Neural crest cell (in vitro differentiated cells): ENCODE measurements at regions not wholly inside any gene's neighbourhood (a gene's known extent, or its start where the extent isn't known, plus 50 kb on each side); places are given as distances from the start of the nearest gene placed in this dataset.

Experiments
- DNase-seq: peaks from one replicate; pipeline ENCODE4 v3.0.0; 2021; ENCODE audit warnings: low read depth, mixed read lengths, low spot score
- H3K27ac Mint-ChIP-seq: one replicate; pipeline ENCODE4 v1.8.0; 2021; ENCODE audit warnings: mild to moderate bottlenecking, mixed read lengths; ENCODE audit not compliant: unreplicated experiment
- H3K27me3 Mint-ChIP-seq: 2 replicates; pipeline ENCODE4 v1.8.0; 2021; ENCODE audit warnings: low read depth, mild to moderate bottlenecking, mixed read lengths
- H3K36me3 Mint-ChIP-seq: 2 replicates; pipeline ENCODE4 v1.8.0; 2021; ENCODE audit warnings: low read depth, mild to moderate bottlenecking, mixed read lengths
- H3K4me1 Mint-ChIP-seq: 2 replicates; pipeline ENCODE4 v1.8.0; 2021; ENCODE audit warnings: mixed read lengths
- H3K4me3 Mint-ChIP-seq: one replicate; pipeline ENCODE4 v1.8.0; 2021; ENCODE audit warnings: mild to moderate bottlenecking, mixed read lengths
- H3K9me3 Mint-ChIP-seq: 2 replicates; pipeline ENCODE4 v1.8.0; 2021; ENCODE audit warnings: mixed read lengths
- CTCF ChIP-seq: fragments of 200-600 bp; sonication (generic); conservative IDR thresholded peaks from 2 replicates; pipeline ENCODE4 v1.5.0; 2021; ENCODE audit warnings: antibody characterized with exemption, mild to moderate bottlenecking

DNA sequence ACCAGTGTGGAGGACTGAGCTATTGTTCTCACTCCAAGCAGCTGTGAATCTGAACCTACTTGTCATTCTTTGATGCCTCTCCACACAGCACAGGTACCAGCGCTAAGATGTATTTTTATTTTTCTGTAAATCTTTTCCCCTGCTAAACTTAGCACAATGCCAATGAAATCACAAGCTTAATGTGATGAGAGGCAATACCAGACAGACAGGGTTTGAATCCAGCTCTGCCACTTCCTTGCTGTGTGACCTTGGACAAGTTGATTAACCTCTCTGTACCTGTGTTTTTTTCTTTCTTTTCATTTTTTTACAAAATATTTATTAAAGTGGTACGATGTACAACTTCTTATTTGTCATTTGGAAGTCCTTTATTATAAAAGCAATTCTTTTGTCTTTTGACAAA, 757.6 kb downstream of the MED13L start:
- H3K36me3 Mint-ChIP-seq = no peaks in the 10 kb centered on the region
- H3K9me3 Mint-ChIP-seq = no peaks in the 10 kb centered on the region
- H3K4me1 Mint-ChIP-seq = no peaks in the 10 kb centered on the region
- no peak for DNase-seq
- peaks cover 3% of the 10 kb centered on the region for H3K27me3 Mint-ChIP-seq
- no peak overlapping the region for H3K4me3 Mint-ChIP-seq
- TF ChIP-seq CTCF = no peak
- no peak overlapping the region for H3K27ac Mint-ChIP-seq

DNA sequence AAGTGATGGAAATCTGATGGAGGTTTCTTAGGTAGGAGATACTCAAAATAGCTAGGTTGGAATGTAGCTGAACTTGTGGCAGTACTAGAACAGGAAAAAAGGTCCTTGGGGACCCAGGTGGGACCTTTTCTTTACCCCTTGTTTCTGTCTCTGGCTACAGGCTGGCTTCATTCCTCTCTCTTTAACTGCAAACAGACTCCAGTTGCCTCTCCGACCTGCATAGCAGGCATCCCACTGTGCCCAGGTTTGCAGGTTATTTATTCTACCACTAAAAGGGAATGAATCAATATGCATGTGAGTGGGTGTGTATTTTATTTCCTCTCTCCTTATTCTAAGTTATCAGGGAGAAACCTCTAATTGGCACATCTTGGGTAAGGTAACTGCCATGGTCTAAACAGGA, 758.1 kb downstream of the MED13L start:
- Mint-ChIP-seq H3K9me3 (peaks cover 3% of the 10 kb centered on the region), H3K4me1 (no peaks in the 10 kb centered on the region), H3K36me3 (peaks cover 3% of the 10 kb centered on the region), H3K27me3 (peaks cover 7% of the 10 kb centered on the region), H3K27ac (no peak overlapping the region), H3K4me3 (no peak overlapping the region)
- TF ChIP-seq CTCF = no peak
- DNase-seq = no peak

DNA sequence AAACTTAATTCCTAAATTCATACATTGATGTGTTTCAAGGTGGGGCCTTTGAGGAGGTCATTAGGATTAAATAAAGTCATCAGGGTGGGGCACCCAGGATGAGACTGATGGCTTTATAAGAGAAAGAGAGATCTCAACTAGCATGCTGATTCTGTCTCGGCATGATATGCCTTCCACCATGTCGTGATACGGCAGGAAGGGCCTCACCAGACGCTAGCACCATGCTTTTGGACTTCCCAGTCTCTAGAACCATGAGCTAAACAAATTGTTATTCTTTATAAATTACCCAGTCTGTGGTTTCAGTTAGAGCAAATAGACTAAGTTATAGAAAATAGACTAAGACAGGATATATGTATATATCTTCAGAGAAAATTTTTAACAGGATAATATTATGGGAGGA, 759.6 kb downstream of the MED13L start:
- Mint-ChIP-seq H3K27me3 (peaks cover 13% of the 10 kb centered on the region), H3K4me1 (no peaks in the 10 kb centered on the region), H3K36me3 (peaks cover 7% of the 10 kb centered on the region), H3K9me3 (peaks cover 7% of the 10 kb centered on the region), H3K4me3 (no peak overlapping the region), H3K27ac (no peak overlapping the region)
- DNase-seq = no peak
- TF ChIP-seq CTCF = no peak

GRCh38 chr12:115511986-115512711, 765.3 kb downstream of the MED13L start:
- H3K36me3 Mint-ChIP-seq = peaks cover 9% of the 10 kb centered on the region
- DNase-seq = no peak
- H3K4me1 Mint-ChIP-seq = peaks cover 25% of the 10 kb centered on the region
- H3K9me3 Mint-ChIP-seq = peaks cover 11% of the 10 kb centered on the region
- no peak for TF ChIP-seq CTCF
- H3K27ac Mint-ChIP-seq = no peak overlapping the region
- peaks cover 58% of the 10 kb centered on the region for H3K27me3 Mint-ChIP-seq
- no peak overlapping the region for H3K4me3 Mint-ChIP-seq

GRCh38 chr12:115511305-115511704, 766.2 kb downstream of the MED13L start:
- H3K4me1 Mint-ChIP-seq = peaks cover 32% of the 10 kb centered on the region
- H3K36me3 Mint-ChIP-seq = peaks cover 9% of the 10 kb centered on the region
- no peak for DNase-seq
- peaks cover 66% of the 10 kb centered on the region for H3K27me3 Mint-ChIP-seq
- no peak overlapping the region for H3K4me3 Mint-ChIP-seq
- H3K9me3 Mint-ChIP-seq = peaks cover 11% of the 10 kb centered on the region
- H3K27ac Mint-ChIP-seq = no peak overlapping the region
- TF ChIP-seq CTCF = no peak
